DND-41 (cell line): ENCODE measurements at regions not wholly inside any gene's neighbourhood (a gene's known extent, or its start where the extent isn't known, plus 50 kb on each side); places are given as distances from the start of the nearest gene placed in this dataset.

Experiments
- EZH2 ChIP-seq: IDR thresholded peaks from 3 replicates; pipeline ENCODE4 v1.6.1; 2012; ENCODE audit warnings: borderline replicate concordance, low read depth, mild to moderate bottlenecking, moderate library complexity, low read length, inconsistent platforms; ENCODE audit not compliant: severe bottlenecking
- TF ChIP-seq, protein P1 (sequence below): IDR thresholded peaks from 2 replicates; pipeline ENCODE4 v1.5.1; 2012; ENCODE audit warnings: borderline replicate concordance, low read length, moderate library complexity, mild to moderate bottlenecking; ENCODE audit not compliant: poor library complexity, severe bottlenecking; ENCODE audit errors: extremely low read depth

DNA sequence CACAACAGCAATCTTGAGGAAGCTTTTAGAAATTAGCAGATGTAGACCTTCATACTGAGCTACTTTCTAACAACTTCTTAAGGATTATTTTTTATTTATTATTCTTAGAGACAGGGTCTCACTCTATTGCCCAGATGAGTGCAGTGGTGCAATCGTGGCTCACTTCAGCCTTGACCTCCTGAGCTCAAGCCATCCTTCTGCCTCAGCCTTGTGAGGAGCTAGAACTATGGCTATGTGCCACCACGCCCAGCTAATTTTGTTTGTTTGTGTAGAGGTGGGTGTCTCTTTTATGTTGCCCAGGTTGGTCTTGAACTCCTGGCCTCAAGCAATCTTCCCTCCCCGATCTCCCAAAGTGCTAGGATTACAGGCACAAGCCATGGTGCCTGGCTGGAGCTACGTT lies 200.6 kb downstream of the TSHZ3 start:
- TF ChIP-seq, protein P1, sequence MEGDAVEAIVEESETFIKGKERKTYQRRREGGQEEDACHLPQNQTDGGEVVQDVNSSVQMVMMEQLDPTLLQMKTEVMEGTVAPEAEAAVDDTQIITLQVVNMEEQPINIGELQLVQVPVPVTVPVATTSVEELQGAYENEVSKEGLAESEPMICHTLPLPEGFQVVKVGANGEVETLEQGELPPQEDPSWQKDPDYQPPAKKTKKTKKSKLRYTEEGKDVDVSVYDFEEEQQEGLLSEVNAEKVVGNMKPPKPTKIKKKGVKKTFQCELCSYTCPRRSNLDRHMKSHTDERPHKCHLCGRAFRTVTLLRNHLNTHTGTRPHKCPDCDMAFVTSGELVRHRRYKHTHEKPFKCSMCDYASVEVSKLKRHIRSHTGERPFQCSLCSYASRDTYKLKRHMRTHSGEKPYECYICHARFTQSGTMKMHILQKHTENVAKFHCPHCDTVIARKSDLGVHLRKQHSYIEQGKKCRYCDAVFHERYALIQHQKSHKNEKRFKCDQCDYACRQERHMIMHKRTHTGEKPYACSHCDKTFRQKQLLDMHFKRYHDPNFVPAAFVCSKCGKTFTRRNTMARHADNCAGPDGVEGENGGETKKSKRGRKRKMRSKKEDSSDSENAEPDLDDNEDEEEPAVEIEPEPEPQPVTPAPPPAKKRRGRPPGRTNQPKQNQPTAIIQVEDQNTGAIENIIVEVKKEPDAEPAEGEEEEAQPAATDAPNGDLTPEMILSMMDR = no peak
- TF ChIP-seq EZH2 = no peak
